Uterus (tissue), 2 donors: ENCODE measurements at regions not wholly inside any gene's neighbourhood (a gene's known extent, or its start where the extent isn't known, plus 50 kb on each side); places are given as distances from the start of the nearest gene placed in this dataset.

ENCODE experiments used
- POLR2A ChIP-seq, 2 donors: fragments of 450-650 bp; IDR thresholded peaks; one replicate each; pipeline ENCODE4 v1.6.1; 2016; ENCODE audit warnings: antibody characterized with exemption in 2 of 2, mild to moderate bottlenecking in 1 of 2, moderate library complexity in 1 of 2
- TF ChIP-seq, protein P1 (sequence below), 4 experiments: fragments of 200-600 bp in 2 of 4; fragments of 450-650 bp in 2 of 4; sonication (generic) in 2 of 4; IDR thresholded peaks; one replicate each; pipeline ENCODE4 v1.5.1; 2016 to 2019; ENCODE audit warnings: antibody characterized with exemption in 4 of 4, mild to moderate bottlenecking in 2 of 4, moderate library complexity in 1 of 4

DNA sequence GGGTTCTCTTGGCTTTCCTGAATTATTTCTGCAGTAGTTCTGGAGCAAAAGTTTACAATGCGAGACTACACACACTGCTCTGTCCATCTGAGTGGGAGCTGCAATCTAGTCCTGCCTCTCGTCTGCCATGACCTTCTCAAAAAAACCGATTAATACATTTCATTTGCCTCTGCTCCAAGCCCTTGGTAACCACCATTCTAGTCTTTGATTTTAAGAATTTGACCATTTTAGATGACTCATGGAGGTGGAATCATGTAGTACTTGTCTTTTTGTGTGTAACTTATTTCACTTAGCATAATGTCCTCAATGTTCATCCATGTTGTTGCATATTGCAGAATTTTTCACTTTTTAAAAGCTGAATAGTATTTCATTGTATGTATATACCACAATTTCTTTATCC, 356.9 kb downstream of the SV2B start:
- TF ChIP-seq, protein P1, sequence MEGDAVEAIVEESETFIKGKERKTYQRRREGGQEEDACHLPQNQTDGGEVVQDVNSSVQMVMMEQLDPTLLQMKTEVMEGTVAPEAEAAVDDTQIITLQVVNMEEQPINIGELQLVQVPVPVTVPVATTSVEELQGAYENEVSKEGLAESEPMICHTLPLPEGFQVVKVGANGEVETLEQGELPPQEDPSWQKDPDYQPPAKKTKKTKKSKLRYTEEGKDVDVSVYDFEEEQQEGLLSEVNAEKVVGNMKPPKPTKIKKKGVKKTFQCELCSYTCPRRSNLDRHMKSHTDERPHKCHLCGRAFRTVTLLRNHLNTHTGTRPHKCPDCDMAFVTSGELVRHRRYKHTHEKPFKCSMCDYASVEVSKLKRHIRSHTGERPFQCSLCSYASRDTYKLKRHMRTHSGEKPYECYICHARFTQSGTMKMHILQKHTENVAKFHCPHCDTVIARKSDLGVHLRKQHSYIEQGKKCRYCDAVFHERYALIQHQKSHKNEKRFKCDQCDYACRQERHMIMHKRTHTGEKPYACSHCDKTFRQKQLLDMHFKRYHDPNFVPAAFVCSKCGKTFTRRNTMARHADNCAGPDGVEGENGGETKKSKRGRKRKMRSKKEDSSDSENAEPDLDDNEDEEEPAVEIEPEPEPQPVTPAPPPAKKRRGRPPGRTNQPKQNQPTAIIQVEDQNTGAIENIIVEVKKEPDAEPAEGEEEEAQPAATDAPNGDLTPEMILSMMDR (IDR thresholded peaks at IDR 0.05) = no peak
- TF ChIP-seq POLR2A (IDR thresholded peaks at IDR 0.05) = no peak
